ENCODE measurements at regions not wholly inside any gene's neighbourhood (a gene's known extent, or its start where the extent isn't known, plus 50 kb on each side); places are given as distances from the start of the nearest gene placed in this dataset.

DNA sequence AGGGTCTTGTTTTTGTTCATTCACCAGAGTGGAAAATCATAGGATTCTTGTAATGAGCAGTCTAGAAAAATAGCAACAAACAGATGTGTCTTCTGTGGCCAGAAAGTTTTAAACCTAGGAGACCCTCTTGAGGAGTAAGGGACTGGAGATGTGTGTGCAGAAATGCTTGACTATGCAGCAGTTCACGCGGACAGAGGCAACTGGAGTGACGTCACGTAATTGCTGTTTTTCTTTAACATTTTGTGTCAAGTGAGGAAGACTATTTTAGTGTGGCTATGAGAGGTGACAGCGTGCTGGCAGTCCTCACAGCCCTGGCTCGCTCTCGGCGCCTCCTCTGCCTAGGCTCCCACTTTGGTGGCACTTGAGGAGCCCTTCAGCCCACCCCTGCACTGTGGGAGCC is 163.1 kb upstream of the PTCH1 start:
- H3K27me3 Mint-ChIP-seq (ENCODE audit: low read depth) = peaks cover 12% of the 10 kb centered on the region; the same call in 1 of the 2 replicates

More for the DNA sequence above, 163.1 kb upstream of the PTCH1 start:
- Histone ChIP-seq H3K79me2 (ENCODE audit: insufficient read depth, low read length) (no peaks in the 10 kb centered on the region), H3K27me3 (ENCODE audit: insufficient read depth, low read length) (no peaks in the 10 kb centered on the region), H3K4me1 (ENCODE audit: insufficient read depth, low read length) (no peaks in the 10 kb centered on the region), H2BK5ac (ENCODE audit: insufficient read length, low read length) (no peak overlapping the region), H3K4ac (ENCODE audit: low read depth, low read length) (no peak overlapping the region), H4K5ac (ENCODE audit: insufficient read length, low read depth, low read length) (no peak overlapping the region), H3K9ac (ENCODE audit: extremely low read depth, insufficient read length, low read length) (no peak overlapping the region), H3T11ph (ENCODE audit: low read length) (no peak overlapping the region), H3K56ac (ENCODE audit: insufficient read length, low read depth, low read length) (no peak overlapping the region), H4K20me1 (ENCODE audit: control insufficient read depth, insufficient read depth, insufficient read length) (no peaks in the 10 kb centered on the region), H4K8ac (replicated peaks; ENCODE audit: insufficient read length, low read depth, low read length) (no peak overlapping the region), H3K79me1 (ENCODE audit: insufficient read depth, low read depth, low read length, poor library complexity, severe bottlenecking) (no peaks in the 10 kb centered on the region), H3K4me2 (ENCODE audit: insufficient read depth, insufficient read length, low read length) (no peak overlapping the region), H2BK120ac (ENCODE audit: low read depth, low read length, poor library complexity, severe bottlenecking) (no peak overlapping the region), H2AK5ac (ENCODE audit: insufficient read length, low read length) (no peak overlapping the region), H4K91ac (ENCODE audit: insufficient read length, low read depth, low read length) (no peak overlapping the region), H3K27ac (ENCODE audit: insufficient read length, low read depth, low read length) (no peak overlapping the region), H2BK12ac (ENCODE audit: insufficient read length, low read depth, low read length) (no peak overlapping the region), H3K9me3 (ENCODE audit: control insufficient read depth, low read depth, low read length) (peaks cover 11% of the 10 kb centered on the region), H3K14ac (ENCODE audit: insufficient read depth, low read length) (no peak overlapping the region), H2BK15ac (ENCODE audit: low read depth, low read length) (no peak overlapping the region), H3K23me2 (ENCODE audit: insufficient read length, low read depth, low read length, poor library complexity, severe bottlenecking) (no peaks in the 10 kb centered on the region), H2BK20ac (ENCODE audit: low read depth, low read length, poor library complexity, severe bottlenecking) (no peak overlapping the region), H2AFZ (ENCODE audit: low read length) (no peak overlapping the region), H3K18ac (ENCODE audit: insufficient read length, low read depth, low read length) (no peak overlapping the region), H3K23ac (ENCODE audit: insufficient read length, low read depth, low read length) (no peak overlapping the region)
- Mint-ChIP-seq H3K27ac (no peak overlapping the region), H3K36me3 (ENCODE audit: insufficient read depth in 1 of 3, low read depth in 3 of 3) (peaks cover 1 to 12% (median 6%) of the 10 kb centered on the region in 3 experiments; a peak in 5 of 7 replicates), H3K4me3 (no peak overlapping the region), H3K4me1 (no peaks in the 10 kb centered on the region), H3K9me3 (peaks cover 17 to 26% of the 10 kb centered on the region in 2 experiments)
- TF ChIP-seq, protein P1, sequence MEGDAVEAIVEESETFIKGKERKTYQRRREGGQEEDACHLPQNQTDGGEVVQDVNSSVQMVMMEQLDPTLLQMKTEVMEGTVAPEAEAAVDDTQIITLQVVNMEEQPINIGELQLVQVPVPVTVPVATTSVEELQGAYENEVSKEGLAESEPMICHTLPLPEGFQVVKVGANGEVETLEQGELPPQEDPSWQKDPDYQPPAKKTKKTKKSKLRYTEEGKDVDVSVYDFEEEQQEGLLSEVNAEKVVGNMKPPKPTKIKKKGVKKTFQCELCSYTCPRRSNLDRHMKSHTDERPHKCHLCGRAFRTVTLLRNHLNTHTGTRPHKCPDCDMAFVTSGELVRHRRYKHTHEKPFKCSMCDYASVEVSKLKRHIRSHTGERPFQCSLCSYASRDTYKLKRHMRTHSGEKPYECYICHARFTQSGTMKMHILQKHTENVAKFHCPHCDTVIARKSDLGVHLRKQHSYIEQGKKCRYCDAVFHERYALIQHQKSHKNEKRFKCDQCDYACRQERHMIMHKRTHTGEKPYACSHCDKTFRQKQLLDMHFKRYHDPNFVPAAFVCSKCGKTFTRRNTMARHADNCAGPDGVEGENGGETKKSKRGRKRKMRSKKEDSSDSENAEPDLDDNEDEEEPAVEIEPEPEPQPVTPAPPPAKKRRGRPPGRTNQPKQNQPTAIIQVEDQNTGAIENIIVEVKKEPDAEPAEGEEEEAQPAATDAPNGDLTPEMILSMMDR (conservative IDR thresholded peaks at IDR 0.05) = no peak
- WGBS (ENCODE audit: extremely low coverage, insufficient read length, low lambda C conversion rate) = no CpG with 5 or more reads among the region's 8 CpGs
- DNase-seq = no peak

Measured in H9 (cell line).